KMS-11 (cell line): ENCODE measurements at regions not wholly inside any gene's neighbourhood (a gene's known extent, or its start where the extent isn't known, plus 50 kb on each side); places are given as distances from the start of the nearest gene placed in this dataset.

Source experiments
- H2AFZ ChIP-seq: fragments of 200-600 bp; sonication (generic); 2 replicates; pipeline ENCODE4 v1.6.1; 2016; ENCODE audit warnings: antibody characterized with exemption, mixed run types, low read depth
- H3K27ac ChIP-seq: fragments of 200-600 bp; sonication (generic); 2 replicates; pipeline ENCODE4 v1.6.1; 2016; ENCODE audit warnings: mild to moderate bottlenecking, mixed run types
- H3K27me3 ChIP-seq: fragments of 200-600 bp; sonication (generic); 2 replicates; pipeline ENCODE4 v1.6.1; 2017; ENCODE audit warnings: mild to moderate bottlenecking, low read depth, mixed run types, moderate library complexity; ENCODE audit not compliant: insufficient read depth
- H3K36me3 ChIP-seq: fragments of 200-600 bp; sonication (generic); 2 replicates; pipeline ENCODE4 v1.6.1; 2017; ENCODE audit warnings: mild to moderate bottlenecking, mixed run types; ENCODE audit not compliant: insufficient read depth
- H3K4me1 ChIP-seq: fragments of 200-600 bp; sonication (generic); 2 replicates; pipeline ENCODE4 v1.6.1; 2016; ENCODE audit warnings: mild to moderate bottlenecking, low read depth, mixed run types; ENCODE audit not compliant: poor library complexity, severe bottlenecking
- H3K4me2 ChIP-seq: fragments of 200-600 bp; sonication (generic); 2 replicates; pipeline ENCODE4 v1.7.0; 2016; ENCODE audit warnings: mild to moderate bottlenecking, mixed run types
- H3K4me3 ChIP-seq: fragments of 200-600 bp; sonication (generic); IDR thresholded peaks from 2 replicates; pipeline ENCODE4 v1.6.1; 2017; ENCODE audit warnings: low read depth, low read length, mixed read lengths; ENCODE audit not compliant: insufficient read depth
- H3K79me2 ChIP-seq: fragments of 200-600 bp; sonication (generic); 2 replicates; pipeline ENCODE4 v1.6.1; 2016; ENCODE audit warnings: low read depth, mixed run types; ENCODE audit not compliant: insufficient read depth
- H3K9ac ChIP-seq: fragments of 200-600 bp; sonication (generic); 2 replicates; pipeline ENCODE4 v1.6.1; 2016; ENCODE audit warnings: mild to moderate bottlenecking, mixed run types
- H4K20me1 ChIP-seq: fragments of 200-600 bp; sonication (generic); 2 replicates; pipeline ENCODE4 v1.6.1; 2016; ENCODE audit warnings: mild to moderate bottlenecking, mixed run types; ENCODE audit not compliant: insufficient read depth
- TF ChIP-seq, protein P1 (sequence below): fragments of 200-600 bp; sonication (generic); conservative IDR thresholded peaks from 2 replicates; pipeline ENCODE4 v1.6.1; 2017; ENCODE audit warnings: low read depth, mild to moderate bottlenecking, antibody characterized with exemption, low read length, moderate library complexity, mixed read lengths

DNA sequence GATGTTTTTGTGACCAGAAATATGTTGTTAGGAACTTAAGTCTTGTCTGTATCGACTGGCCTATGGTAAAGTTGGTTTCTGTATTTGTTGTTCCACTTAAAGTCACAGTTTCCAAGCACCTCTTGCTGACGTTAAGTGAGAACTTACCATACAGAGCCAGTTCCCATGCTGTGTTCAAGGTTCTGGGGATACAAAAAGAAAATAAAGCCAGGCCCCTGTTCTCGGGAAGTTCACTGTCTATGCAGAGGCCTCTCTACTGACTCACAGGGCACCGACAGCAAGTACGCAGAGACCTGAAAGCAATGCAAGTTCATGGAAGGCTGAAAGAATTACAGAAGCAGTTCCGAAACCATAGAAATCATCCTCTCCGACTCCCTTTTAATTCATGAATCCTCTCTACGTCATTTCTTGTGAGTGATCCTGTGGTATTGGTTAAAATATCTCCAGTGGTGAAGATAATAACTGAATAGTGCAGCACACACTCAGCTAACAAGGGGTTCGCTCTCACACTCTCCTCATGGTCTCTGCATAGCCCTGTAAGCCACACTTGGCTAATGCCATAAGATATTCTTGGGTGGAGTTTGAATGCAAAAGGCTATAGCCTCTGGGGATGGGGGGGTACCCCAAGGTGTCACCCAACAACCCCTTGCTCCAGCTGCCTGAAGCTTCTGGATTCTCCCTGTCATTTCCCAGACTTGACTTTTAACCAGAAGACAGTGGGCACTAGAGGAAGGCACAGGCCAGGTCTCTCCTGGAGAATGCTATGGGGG lies 91.2 kb upstream of the EXOC2 start:
- Histone ChIP-seq H3K79me2 (no peaks in the 10 kb centered on the region), H4K20me1 (no peaks in the 10 kb centered on the region), H2AFZ (no peak overlapping the region), H3K4me1 (no peaks in the 10 kb centered on the region), H3K27me3 (no peaks in the 10 kb centered on the region), H3K27ac (no peak overlapping the region), H3K4me3 (no peak overlapping the region), H3K4me2 (no peak overlapping the region), H3K9ac (no peak overlapping the region), H3K36me3 (no peaks in the 10 kb centered on the region)
- TF ChIP-seq, protein P1, sequence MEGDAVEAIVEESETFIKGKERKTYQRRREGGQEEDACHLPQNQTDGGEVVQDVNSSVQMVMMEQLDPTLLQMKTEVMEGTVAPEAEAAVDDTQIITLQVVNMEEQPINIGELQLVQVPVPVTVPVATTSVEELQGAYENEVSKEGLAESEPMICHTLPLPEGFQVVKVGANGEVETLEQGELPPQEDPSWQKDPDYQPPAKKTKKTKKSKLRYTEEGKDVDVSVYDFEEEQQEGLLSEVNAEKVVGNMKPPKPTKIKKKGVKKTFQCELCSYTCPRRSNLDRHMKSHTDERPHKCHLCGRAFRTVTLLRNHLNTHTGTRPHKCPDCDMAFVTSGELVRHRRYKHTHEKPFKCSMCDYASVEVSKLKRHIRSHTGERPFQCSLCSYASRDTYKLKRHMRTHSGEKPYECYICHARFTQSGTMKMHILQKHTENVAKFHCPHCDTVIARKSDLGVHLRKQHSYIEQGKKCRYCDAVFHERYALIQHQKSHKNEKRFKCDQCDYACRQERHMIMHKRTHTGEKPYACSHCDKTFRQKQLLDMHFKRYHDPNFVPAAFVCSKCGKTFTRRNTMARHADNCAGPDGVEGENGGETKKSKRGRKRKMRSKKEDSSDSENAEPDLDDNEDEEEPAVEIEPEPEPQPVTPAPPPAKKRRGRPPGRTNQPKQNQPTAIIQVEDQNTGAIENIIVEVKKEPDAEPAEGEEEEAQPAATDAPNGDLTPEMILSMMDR: no peak

GRCh38 chr6:782141-782540 lies 89.2 kb upstream of the EXOC2 start:
- no peaks in the 10 kb centered on the region for H3K4me1 ChIP-seq
- no peaks in the 10 kb centered on the region for H3K27me3 ChIP-seq
- no peak overlapping the region for H2AFZ ChIP-seq
- H3K4me2 ChIP-seq: no peak overlapping the region
- no peak overlapping the region for H3K27ac ChIP-seq
- no peaks in the 10 kb centered on the region for H4K20me1 ChIP-seq
- TF ChIP-seq, protein P1: no peak
- H3K36me3 ChIP-seq: no peaks in the 10 kb centered on the region
- no peak overlapping the region for H3K9ac ChIP-seq
- no peaks in the 10 kb centered on the region for H3K79me2 ChIP-seq
- H3K4me3 ChIP-seq: no peak overlapping the region

GRCh38 chr6:781350-781961 lies 88.5 kb upstream of the EXOC2 start:
- Histone ChIP-seq H4K20me1 (no peaks in the 10 kb centered on the region), H3K79me2 (no peaks in the 10 kb centered on the region), H3K27ac (no peak overlapping the region), H3K36me3 (no peaks in the 10 kb centered on the region), H2AFZ (no peak overlapping the region), H3K4me3 (no peak overlapping the region), H3K9ac (no peak overlapping the region), H3K4me2 (no peak overlapping the region), H3K4me1 (no peaks in the 10 kb centered on the region), H3K27me3 (no peaks in the 10 kb centered on the region)
- TF ChIP-seq, protein P1: no peak

DNA sequence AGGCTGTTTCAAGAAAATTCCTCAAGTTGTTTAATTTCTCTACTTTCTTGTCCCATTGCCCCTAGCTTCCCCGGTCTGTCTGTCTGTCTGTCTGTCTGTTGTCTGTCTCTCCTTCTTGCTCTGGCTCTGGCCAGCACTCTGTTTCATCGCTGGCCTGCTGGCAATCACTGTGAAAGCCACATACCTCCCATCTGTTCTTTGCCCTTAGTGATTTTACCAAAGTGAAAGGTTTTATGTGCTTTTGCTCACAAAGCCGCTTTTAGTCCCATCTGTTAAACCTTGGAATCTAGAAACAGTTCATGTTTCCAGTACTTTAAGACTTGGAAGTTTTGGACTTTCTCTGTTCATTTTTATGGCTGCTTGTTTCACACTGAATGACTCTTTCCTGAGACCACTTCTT lies 87.8 kb upstream of the EXOC2 start:
- Histone ChIP-seq H3K27ac (no peak overlapping the region), H3K79me2 (no peaks in the 10 kb centered on the region), H3K4me2 (no peak overlapping the region), H4K20me1 (no peaks in the 10 kb centered on the region), H3K4me3 (no peak overlapping the region), H2AFZ (no peak overlapping the region), H3K9ac (no peak overlapping the region), H3K36me3 (no peaks in the 10 kb centered on the region), H3K4me1 (no peaks in the 10 kb centered on the region), H3K27me3 (no peaks in the 10 kb centered on the region)
- TF ChIP-seq, protein P1: no peak
